Coronary artery (tissue), 2 donors: ENCODE measurements at regions not wholly inside any gene's neighbourhood (a gene's known extent, or its start where the extent isn't known, plus 50 kb on each side); places are given as distances from the start of the nearest gene placed in this dataset.
"Not testable (repeated sequence)": the region's sequence is repeated elsewhere in the genome, so short reads cannot be mapped to it uniquely, and the experiment has no call there.

Experiments used
- DNase-seq: peaks from one replicate; pipeline ENCODE4 v3.0.0-alpha.2; 2017; ENCODE audit warnings: low spot score
- H3K27ac ChIP-seq, 2 donors: fragments of 200-600 bp; sonication (generic); one replicate each; pipeline ENCODE4 v1.5.1; 2016 to 2019
- H3K4me3 ChIP-seq: fragments of 200-600 bp; sonication (generic); 2 replicates; pipeline ENCODE4 v1.5.1; 2016; ENCODE audit warnings: mild to moderate bottlenecking, moderate library complexity
- CTCF ChIP-seq: fragments of 200-600 bp; sonication (generic); IDR thresholded peaks from one replicate; pipeline ENCODE4 v1.5.1; 2019; ENCODE audit warnings: antibody characterized with exemption

- no peak for TF ChIP-seq CTCF
- Histone ChIP-seq H3K4me3 (no peak overlapping the region), H3K27ac (peak overlapping the region; percentile 75 to 92)
- DNase-seq, result no peak
These were observed 65.6 kb downstream of the OPTC start for GRCh38 chr1:203559523-203559922.

- H3K4me3 ChIP-seq, DNase-seq, H3K27ac ChIP-seq: not testable (repeated sequence)
These were observed 64.9 kb upstream of the ATP2B4 start for GRCh38 chr1:203561761-203562160.

- DNase-seq, result no peak
- no peak for TF ChIP-seq CTCF
- no peak overlapping the region for H3K4me3 ChIP-seq
- H3K27ac ChIP-seq, result peak overlapping the region; percentile 12 to 85
These were observed 63.3 kb upstream of the ATP2B4 start for GRCh38 chr1:203563291-203563690.

- no peak for DNase-seq
- Histone ChIP-seq H3K4me3 (no peak overlapping the region), H3K27ac (peak overlapping the region; percentile 12 to 85)
- TF ChIP-seq CTCF, result no peak
These were observed 62.6 kb upstream of the ATP2B4 start for GRCh38 chr1:203564024-203564423.

- no peak for DNase-seq
- H3K27ac ChIP-seq, result peak overlapping the region in 1 of 2 donors; percentile 48
- H3K4me3 ChIP-seq, result no peak overlapping the region
- TF ChIP-seq CTCF, result no peak
These were observed 61.6 kb upstream of the ATP2B4 start for GRCh38 chr1:203565049-203565448.

- no peak for DNase-seq
- no peak for TF ChIP-seq CTCF
- no peak overlapping the region for H3K4me3 ChIP-seq
- H3K27ac ChIP-seq, result peak overlapping the region in 1 of 2 donors; percentile 45
These were observed 60.7 kb upstream of the ATP2B4 start for GRCh38 chr1:203565981-203566380.

- DNase-seq, H3K4me3 ChIP-seq, H3K27ac ChIP-seq: not testable (repeated sequence)
These were observed 59.7 kb upstream of the ATP2B4 start for GRCh38 chr1:203566966-203567365.

- TF ChIP-seq CTCF, result no peak
- Histone ChIP-seq H3K27ac (no peak overlapping the region), H3K4me3 (no peak overlapping the region)
- no peak for DNase-seq
These were observed 59.0 kb upstream of the ATP2B4 start for GRCh38 chr1:203567596-203567995.
